ENCODE measurements at regions not wholly inside any gene's neighbourhood (a gene's known extent, or its start where the extent isn't known, plus 50 kb on each side); places are given as distances from the start of the nearest gene placed in this dataset.

DNA sequence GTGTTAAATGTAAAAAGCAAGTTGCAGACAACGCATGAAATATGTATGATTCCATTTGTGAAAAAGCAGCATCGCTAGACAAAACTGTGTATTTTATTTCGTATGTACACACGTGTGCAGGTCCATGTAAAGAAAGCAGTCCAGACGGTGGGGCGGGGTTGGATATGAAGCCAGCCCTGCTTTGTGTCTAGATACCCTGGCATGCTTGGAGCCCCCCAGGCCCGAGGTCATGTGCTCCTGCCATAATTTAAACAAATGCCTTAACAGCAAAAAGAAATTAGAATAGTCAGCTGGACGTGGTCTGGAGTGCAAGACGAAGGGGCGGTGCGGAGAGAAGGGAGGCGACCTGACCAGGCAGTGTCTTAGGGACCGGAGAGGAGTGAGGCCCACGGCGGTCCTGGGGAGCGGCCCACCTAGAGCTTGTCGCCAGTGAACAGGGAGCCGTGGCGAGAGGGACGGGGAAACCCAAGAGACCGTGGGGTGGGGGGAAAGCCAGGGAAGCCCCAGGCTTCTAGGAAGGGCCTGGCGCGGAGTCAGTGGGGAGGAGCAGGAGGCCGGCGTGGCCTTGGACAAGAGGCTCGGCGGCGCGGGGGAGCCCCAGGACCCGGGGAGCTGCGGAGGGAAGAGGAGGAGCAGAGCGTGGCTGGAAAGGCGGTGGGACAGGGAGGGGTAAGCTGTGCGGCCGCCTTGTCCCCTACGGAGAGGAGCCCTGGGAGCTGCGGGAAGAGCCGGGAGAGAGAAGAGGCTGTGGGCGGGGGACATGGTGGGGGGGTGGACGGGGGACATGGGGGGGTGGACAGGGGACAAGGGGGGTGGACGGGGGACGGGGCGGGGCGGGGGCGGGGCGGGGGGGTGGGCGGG is 118.5 kb upstream of the C14orf180 start:
- TF ChIP-seq CTCF (IDR thresholded peaks at IDR 0.05; ENCODE audit: borderline replicate concordance, extremely low read depth, low read length, poor library complexity, severe bottlenecking) = no peak
- no peak for TF ChIP-seq EZH2 (IDR thresholded peaks at IDR 0.05; ENCODE audit: borderline replicate concordance, low read depth, low read length, severe bottlenecking)
